A673 (cell line): ENCODE measurements at regions not wholly inside any gene's neighbourhood (a gene's known extent, or its start where the extent isn't known, plus 50 kb on each side); places are given as distances from the start of the nearest gene placed in this dataset.

Experiments used
- BruUV-seq: library from RNA; stranded (reverse); fragments of 400-500 nt; replicated peaks from 2 replicates; lab custom pipeline; 2021; lab: Mats Ljungman, UMichigan
- CTCF ChIA-PET: fragments of 300-600 bp; sonication (Branson Sonifier 250); formaldehyde crosslinking; loops from one replicate; lab custom pipeline; 2022; ENCODE audit warnings: antibody characterized with exemption; lab: Charles Lee
- POLR2A ChIA-PET: fragments of 300-600 bp; sonication (Branson Sonifier 250); formaldehyde crosslinking; loops from one replicate; lab custom pipeline; 2022; ENCODE audit warnings: antibody characterized with exemption; ENCODE audit not compliant: low non-redundant PET; lab: Charles Lee
- DNase-seq: peaks from one replicate; pipeline ENCODE4 v3.0.0-alpha.2; 2015; ENCODE audit warnings: low spot score
- H3K27ac ChIP-seq: fragments of 200-600 bp; sonication (generic); 2 replicates; pipeline ENCODE4 v1.5.1; 2016; ENCODE audit warnings: mixed run types, low read depth, mild to moderate bottlenecking, mixed read lengths, antibody characterized with exemption, low read length; ENCODE audit not compliant: poor library complexity, severe bottlenecking
- H3K27me3 ChIP-seq: fragments of 200-600 bp; sonication (generic); replicated peaks from 2 replicates; pipeline ENCODE4 v1.6.1; 2017; ENCODE audit warnings: mixed run types, low read depth, mild to moderate bottlenecking, mixed read lengths, antibody characterized with exemption, low read length; ENCODE audit not compliant: insufficient read depth, poor library complexity
- H3K36me3 ChIP-seq: fragments of 200-600 bp; sonication (generic); 2 replicates; pipeline ENCODE4 v1.6.1; 2016; ENCODE audit warnings: mixed run types, mild to moderate bottlenecking, mixed read lengths, antibody characterized with exemption, low read length; ENCODE audit not compliant: insufficient read depth, poor library complexity, severe bottlenecking
- H3K4me1 ChIP-seq: fragments of 200-600 bp; sonication (generic); 2 replicates; pipeline ENCODE4 v1.6.1; 2017; ENCODE audit warnings: mixed run types, mild to moderate bottlenecking, mixed read lengths, antibody characterized with exemption, low read length; ENCODE audit not compliant: insufficient read depth, poor library complexity, severe bottlenecking
- H3K4me3 ChIP-seq: fragments of 200-600 bp; sonication (generic); 2 replicates; pipeline ENCODE4 v1.5.1; 2016; ENCODE audit warnings: low read depth, mixed run types, mild to moderate bottlenecking, mixed read lengths, low read length; ENCODE audit not compliant: poor library complexity, severe bottlenecking
- H3K9me3 ChIP-seq: fragments of 200-600 bp; sonication (generic); 2 replicates; pipeline ENCODE4 v1.6.1; 2016; ENCODE audit warnings: mixed run types, low read depth, mild to moderate bottlenecking, mixed read lengths, antibody characterized with exemption, low read length; ENCODE audit not compliant: poor library complexity, severe bottlenecking
- EZH2 ChIP-seq: fragments of 200-600 bp; sonication (generic); IDR thresholded peaks from 2 replicates; pipeline ENCODE4 v1.6.1; 2017; ENCODE audit warnings: borderline replicate concordance, low read depth, mild to moderate bottlenecking, mixed read lengths, antibody characterized with exemption, low read length; ENCODE audit not compliant: poor library complexity, severe bottlenecking
- intact Hi-C: fragments of 100-400 bp; cut with micrococcal nuclease; formaldehyde crosslinking; loops from one replicate; pipeline ENCODE4 v1.10.0; 2022; ENCODE audit not compliant: unreplicated experiment
- TF ChIP-seq, protein P1 (sequence below): fragments of 300-800, 200-600 bp; sonication (generic); conservative IDR thresholded peaks from 2 replicates; pipeline ENCODE4 v1.5.1; 2017; ENCODE audit warnings: low read depth, mild to moderate bottlenecking, antibody characterized with exemption, low read length, moderate library complexity, mixed read lengths

DNA sequence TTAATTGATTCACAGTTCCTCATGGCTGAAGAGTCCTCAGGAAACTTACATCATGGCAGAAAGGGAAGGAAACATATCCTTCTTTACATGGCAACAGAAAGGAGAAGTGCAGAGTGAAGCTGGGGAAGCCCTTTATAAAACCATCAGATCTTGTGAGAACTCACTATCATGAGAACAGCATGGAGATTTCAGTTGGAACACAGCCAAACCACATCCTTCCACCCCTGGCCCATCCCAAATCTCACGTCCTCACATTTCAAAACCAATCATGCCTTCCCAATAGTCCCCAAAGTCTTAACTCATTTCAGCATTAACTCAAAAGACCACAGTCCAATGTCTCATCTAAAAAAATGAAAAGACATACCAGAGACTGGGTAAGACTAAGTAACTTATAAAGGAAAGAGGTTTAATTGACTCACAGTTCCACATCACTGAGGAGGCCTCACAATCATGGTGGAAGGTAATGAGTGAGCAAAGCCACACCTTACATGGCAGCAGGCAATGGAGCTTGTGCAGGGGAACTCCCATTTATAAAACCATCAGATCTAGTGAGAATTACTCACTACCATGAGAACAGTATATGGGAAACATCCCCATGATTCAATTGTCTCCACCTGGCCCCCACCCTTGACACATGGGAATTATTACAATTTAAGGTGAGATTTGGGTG is 105.2 kb downstream of the MRPL39 start:
- BruUV-seq = no TSS peak
- intact Hi-C loops = no loop called here
- Histone ChIP-seq H3K9me3 (no peaks in the 10 kb centered on the region), H3K4me1 (no peaks in the 10 kb centered on the region), H3K27me3 (no peaks in the 10 kb centered on the region), H3K36me3 (no peaks in the 10 kb centered on the region), H3K27ac (no peak overlapping the region), H3K4me3 (no peak overlapping the region)
- TF ChIP-seq, protein P1, sequence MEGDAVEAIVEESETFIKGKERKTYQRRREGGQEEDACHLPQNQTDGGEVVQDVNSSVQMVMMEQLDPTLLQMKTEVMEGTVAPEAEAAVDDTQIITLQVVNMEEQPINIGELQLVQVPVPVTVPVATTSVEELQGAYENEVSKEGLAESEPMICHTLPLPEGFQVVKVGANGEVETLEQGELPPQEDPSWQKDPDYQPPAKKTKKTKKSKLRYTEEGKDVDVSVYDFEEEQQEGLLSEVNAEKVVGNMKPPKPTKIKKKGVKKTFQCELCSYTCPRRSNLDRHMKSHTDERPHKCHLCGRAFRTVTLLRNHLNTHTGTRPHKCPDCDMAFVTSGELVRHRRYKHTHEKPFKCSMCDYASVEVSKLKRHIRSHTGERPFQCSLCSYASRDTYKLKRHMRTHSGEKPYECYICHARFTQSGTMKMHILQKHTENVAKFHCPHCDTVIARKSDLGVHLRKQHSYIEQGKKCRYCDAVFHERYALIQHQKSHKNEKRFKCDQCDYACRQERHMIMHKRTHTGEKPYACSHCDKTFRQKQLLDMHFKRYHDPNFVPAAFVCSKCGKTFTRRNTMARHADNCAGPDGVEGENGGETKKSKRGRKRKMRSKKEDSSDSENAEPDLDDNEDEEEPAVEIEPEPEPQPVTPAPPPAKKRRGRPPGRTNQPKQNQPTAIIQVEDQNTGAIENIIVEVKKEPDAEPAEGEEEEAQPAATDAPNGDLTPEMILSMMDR = no peak
- no peak for TF ChIP-seq EZH2
- POLR2A ChIA-PET = no interaction called here
- DNase-seq = no peak
- CTCF ChIA-PET = no interaction called here

DNA sequence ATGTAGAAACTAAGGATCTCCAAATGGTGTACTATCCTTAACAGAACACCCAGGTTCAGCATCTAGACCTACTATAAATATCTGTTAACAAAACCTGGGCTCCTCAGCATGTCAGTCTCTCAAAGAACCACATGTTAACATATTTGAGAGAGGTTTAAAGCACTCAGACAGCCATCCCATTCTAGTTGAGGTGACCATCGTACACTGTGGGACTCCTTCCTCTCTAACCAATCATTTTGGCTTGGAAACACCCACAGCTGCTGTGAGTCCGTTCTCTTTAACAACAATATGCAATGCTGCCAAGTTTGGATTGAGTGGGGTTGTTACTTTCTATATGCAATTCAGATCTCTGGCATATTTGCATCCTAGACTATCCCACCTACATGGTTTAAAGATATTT is 105.8 kb downstream of the MRPL39 start:
- no peaks in the 10 kb centered on the region for H3K27me3 ChIP-seq
- H3K27ac ChIP-seq = no peak overlapping the region
- TF ChIP-seq EZH2 = no peak
- TF ChIP-seq, protein P1 = no peak
- no peak for DNase-seq
- intact Hi-C loops = no loop called here
- no peaks in the 10 kb centered on the region for H3K36me3 ChIP-seq
- no peaks in the 10 kb centered on the region for H3K9me3 ChIP-seq
- no TSS peak for BruUV-seq
- ChIA-PET POLR2A (no interaction called here), CTCF (no interaction called here)
- no peaks in the 10 kb centered on the region for H3K4me1 ChIP-seq
- H3K4me3 ChIP-seq = no peak overlapping the region

DNA sequence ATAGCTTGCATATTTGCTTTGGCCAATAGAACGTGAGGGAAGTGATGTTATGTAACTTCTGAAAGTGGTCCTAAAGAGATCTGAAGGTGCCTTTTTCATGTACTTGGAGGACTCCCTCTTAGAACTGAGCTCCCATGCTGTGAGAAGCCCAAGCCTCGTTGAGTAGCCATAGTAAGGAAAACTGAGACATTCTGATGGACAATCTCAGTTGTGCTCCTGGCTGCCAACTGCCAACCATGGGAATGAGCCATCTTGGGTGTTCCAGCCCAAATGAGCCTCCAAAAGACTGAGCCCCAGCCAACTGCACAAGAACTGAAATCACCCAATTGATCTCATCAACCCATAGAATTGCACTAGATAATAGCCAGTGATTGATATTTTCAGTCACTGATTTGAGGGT is 106.7 kb downstream of the MRPL39 start:
- no peak for TF ChIP-seq EZH2
- TF ChIP-seq, protein P1 = no peak
- Histone ChIP-seq H3K36me3 (no peaks in the 10 kb centered on the region), H3K4me1 (no peaks in the 10 kb centered on the region), H3K27me3 (no peaks in the 10 kb centered on the region), H3K27ac (no peak overlapping the region), H3K9me3 (no peaks in the 10 kb centered on the region), H3K4me3 (no peak overlapping the region)
- intact Hi-C loops = no loop called here
- no peak for DNase-seq
- BruUV-seq = no TSS peak
- ChIA-PET CTCF (no interaction called here), POLR2A (no interaction called here)
